C1 segment of cervical spinal cord (tissue), 14 donors: ENCODE measurements at regions not wholly inside any gene's neighbourhood (a gene's known extent, or its start where the extent isn't known, plus 50 kb on each side); places are given as distances from the start of the nearest gene placed in this dataset.

Source experiments
- DNase-seq, 14 donors: peaks; one replicate each; lab custom pipeline; 2025; lab: John Stamatoyannopoulos, UW

GRCh38 chr4:25528391-25528790 lies 127.3 kb upstream of the SLC34A2 start:
- DNase-seq, result no peak

DNA sequence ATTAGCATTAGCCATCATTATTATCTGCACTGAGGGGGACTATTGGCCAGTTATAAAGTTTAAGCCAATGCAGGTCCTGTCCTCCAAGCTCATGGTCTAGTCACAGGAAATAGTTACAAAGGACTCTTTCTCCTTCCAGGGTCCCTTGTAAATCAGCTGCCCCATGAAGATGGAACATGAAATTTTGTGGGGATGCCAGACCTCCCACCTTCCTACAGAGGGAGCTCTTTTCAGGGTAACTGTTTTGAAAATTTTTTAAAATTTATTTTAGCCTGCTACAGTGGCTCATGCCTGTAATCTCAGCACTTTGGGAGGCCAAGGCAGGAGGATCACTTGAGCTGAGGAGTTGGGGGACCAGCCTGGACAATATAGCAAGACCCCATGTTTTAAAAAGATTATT lies 124.4 kb upstream of the SLC34A2 start:
- no peak for DNase-seq

GRCh38 chr4:25532591-25532990 lies 123.1 kb upstream of the SLC34A2 start:
- no peak for DNase-seq

DNA sequence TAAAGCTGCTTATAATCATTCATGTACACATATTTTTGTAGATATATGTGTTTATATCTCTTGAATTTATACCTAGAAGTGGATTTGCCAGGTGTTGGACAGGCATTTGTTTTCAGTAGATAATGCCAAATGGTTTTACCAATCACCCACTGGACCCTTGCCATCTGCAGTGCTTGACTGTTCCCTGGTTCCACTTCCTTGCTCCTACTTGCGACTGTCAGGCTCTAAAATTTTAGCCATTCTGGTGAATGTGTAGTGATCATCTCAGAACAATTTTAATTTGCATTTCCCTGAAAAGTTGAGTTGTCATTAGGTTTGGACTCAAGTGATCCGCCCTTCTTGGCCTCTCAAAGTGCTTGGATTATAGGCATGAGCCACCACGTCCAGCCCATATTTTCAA lies 122.4 kb upstream of the SLC34A2 start:
- DNase-seq, result no peak

GRCh38 chr4:25535278-25535677 lies 120.4 kb upstream of the SLC34A2 start:
- peak in 1 of 14 donors; percentile 6 for DNase-seq

GRCh38 chr4:25535701-25536473 lies 119.8 kb upstream of the SLC34A2 start:
- DNase-seq, result no peak

- DNase-seq, result no peak
Observed at GRCh38 chr4:25536564-25537320, 118.9 kb upstream of the SLC34A2 start.

GRCh38 chr4:25538430-25538829 lies 117.2 kb upstream of the SLC34A2 start:
- no peak for DNase-seq

GRCh38 chr4:25539241-25539640 lies 116.4 kb upstream of the SLC34A2 start:
- no peak for DNase-seq

DNA sequence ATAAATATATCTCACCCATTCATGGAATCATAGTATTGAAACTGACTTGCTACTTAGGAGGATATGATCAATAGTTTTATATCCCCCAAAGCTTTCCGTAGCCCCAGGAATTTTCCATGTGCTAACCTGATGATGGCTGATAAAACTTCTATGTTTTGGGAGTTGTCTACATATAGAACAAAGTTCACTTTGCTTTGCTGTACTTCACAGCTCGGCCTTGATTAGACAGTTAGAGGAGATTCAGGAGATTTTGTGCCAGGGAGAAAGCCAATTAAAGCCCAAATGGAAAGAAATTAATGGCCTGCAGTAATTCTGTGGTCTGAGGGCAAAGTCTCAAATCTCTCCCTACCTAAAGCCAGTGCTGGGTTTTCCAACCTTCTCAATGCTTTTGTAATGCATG lies 114.9 kb upstream of the SLC34A2 start:
- no peak for DNase-seq

DNA sequence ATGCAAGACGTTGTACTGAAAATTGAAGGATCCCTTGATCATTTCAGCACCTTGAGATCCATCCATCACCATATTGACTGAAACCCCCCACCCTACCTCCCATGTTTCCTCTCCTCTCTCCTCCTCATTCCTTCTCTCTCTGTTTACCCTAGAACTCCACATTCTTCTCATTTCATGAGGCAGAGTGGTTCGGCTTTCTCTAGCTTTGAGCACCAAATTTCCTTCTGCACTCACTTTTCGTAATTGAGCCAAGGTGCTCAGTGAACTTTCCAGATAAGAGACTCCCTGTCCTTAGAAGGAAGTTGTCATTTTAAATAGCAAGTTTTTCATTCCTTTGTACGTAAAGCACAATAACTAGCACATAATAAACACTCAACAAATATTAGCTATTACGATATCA lies 108.3 kb upstream of the SLC34A2 start:
- DNase-seq, result no peak

DNA sequence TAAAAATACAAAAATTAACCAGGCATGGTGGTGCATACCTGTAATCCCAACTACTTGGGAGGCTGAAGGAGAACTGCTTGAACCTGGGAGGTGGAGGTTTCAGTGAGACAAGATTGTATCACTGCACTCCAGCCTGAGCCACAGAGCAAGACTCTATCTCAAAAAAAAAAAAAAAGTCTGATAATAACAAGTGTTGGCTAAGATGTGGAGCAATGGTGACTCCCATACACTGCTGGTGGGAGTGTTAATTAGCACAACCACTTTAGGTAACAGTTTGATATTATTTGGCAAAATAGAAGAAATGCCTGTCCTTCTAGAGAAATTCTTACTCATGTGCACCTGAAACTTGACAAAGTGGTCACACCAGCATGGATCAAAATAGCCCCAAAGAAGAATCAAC lies 106.2 kb upstream of the SLC34A2 start:
- DNase-seq, result no peak

DNA sequence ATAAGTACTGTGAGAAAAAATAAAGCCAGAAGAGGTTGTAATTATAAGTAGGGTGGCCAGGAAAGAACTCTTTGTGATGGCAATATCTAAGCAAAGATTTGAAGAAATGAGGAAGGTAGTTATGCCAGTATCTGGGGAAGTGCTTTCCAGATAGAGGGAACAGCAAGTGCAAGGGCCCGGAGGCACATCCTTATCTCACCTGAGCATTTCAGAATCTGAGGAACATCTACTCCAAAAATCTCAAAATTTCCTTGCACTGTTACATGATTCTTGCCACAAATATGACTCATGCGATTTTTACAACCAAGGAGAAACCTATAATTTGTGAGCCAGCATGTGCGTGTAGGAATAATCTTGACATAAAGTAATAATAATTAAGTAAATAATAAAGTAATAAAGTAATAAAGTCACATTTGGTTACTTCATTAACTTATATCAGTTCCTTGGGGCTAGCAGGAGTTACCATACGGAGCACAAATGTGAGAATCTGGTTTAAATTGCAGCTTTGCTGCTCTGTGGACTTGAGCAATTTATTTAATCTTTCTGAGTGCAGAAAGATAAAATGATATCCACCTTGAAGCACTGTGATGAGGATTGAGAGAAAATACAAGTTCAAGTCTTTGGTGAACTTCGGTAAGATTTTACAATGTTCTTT lies 105.1 kb upstream of the SLC34A2 start:
- DNase-seq, result no peak

DNA sequence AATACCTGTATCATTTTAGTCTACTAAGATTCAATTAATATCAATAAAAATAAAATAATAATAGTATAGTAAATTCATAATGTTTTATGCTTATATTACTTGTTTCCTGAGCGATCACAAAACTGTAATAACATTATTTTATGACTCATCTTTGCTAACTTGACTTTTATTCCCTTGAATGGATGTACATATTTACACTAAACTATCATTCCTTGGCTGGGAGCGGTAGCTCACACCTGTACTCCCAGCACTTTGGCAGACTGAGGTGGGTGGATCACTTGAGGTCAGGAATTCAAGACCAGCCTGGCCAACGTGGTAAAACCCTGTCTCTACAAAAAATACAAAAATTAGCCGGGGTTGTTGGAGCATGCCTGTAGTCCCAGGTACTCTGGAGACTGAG lies 104.0 kb upstream of the SLC34A2 start:
- no peak for DNase-seq

GRCh38 chr4:25552580-25553271 lies 102.9 kb upstream of the SLC34A2 start:
- peak in 8 of 14 donors; percentile 5 to 65 (median 22) for DNase-seq

DNA sequence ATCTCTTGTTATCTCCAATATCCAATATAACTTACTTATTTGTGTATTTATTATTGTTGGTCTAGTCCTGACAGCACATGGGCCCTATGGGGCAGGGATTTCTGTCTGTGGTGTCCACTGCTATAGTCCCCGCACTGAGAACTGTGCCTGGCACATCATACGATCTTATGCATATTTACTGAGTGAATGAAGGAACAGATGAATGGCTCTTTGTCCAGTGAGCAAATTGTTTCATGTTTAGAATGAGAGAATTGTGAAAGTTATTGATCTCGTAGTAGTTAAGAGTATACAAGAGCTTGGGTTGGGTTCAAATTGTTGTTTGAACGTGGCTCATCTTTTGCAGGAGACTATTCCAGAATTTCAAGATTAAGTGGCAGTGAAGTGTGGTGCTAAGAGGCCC lies 96.1 kb upstream of the SLC34A2 start:
- DNase-seq, result no peak

- DNase-seq, result no peak
Observed at GRCh38 chr4:25560605-25561004, 95.0 kb upstream of the SLC34A2 start.

- no peak for DNase-seq
Observed at GRCh38 chr4:25563071-25563564, 92.5 kb upstream of the SLC34A2 start.

GRCh38 chr4:25564836-25565235 lies 90.8 kb upstream of the SLC34A2 start:
- DNase-seq, result no peak

DNA sequence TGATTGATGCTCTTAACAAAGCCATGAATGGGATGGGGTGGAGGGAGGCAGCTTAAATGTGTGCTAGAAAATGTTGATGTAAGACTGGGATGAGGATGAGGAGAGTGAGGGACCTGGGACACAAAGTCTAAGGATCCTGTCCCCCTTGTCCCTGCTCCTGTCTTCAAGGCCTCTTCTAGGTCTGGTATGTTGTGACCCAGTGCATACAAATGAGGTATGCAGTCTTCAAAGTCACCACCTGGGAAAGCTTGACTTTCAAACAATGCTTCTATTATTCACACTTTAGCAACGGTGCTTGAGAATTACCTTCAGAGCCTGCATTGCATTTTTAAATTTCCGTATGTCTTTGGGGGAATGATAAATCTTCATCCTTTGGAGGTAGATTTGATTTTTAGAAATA lies 88.4 kb upstream of the SLC34A2 start:
- DNase-seq, result no peak

- no peak for DNase-seq
Observed at GRCh38 chr4:25569716-25570115, 85.9 kb upstream of the SLC34A2 start.

DNA sequence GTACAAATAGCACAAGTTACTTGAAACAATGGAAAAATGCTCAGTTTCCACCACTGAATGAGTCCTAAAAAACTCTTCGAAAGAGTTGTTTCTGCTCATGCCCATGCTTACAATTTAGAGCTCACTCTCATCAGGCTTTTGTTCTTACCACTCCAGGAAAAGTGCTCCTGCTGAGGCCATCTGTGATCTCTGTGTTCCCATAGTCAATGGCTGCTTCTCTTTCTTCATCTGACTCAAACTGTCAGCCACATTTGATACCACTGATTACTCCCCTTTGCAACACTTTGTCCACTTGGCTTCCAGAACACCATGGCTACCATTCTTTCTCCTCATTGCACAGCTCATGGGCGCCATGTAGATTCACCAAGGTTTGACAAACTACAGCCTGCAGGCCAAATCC lies 80.0 kb upstream of the SLC34A2 start:
- DNase-seq, result peak in 1 of 14 donors; percentile 61
